ENCODE measurements at regions not wholly inside any gene's neighbourhood (a gene's known extent, or its start where the extent isn't known, plus 50 kb on each side); places are given as distances from the start of the nearest gene placed in this dataset.

GRCh38 chr2:2806711-2807110, 475.6 kb upstream of the MYT1L start:
- no peaks in the 10 kb centered on the region for H3K27me3 ChIP-seq (ENCODE audit: insufficient read depth, low read length)
- H3K79me2 ChIP-seq (ENCODE audit: control insufficient read depth, insufficient read depth, low read length, unreplicated experiment): no peaks in the 10 kb centered on the region
- no peak overlapping the region for H2AFZ ChIP-seq (ENCODE audit: low read length, unreplicated experiment)
- no peak overlapping the region for H3K4me3 ChIP-seq (ENCODE audit: low read depth, low read length)
- H3K36me3 ChIP-seq (ENCODE audit: insufficient read depth, low read length): no peaks in the 10 kb centered on the region
- H3K4me1 ChIP-seq (ENCODE audit: control insufficient read depth, insufficient read depth, low read length, unreplicated experiment): no peaks in the 10 kb centered on the region
- H3K27ac ChIP-seq (ENCODE audit: low read depth, low read length): no peak overlapping the region

DNA sequence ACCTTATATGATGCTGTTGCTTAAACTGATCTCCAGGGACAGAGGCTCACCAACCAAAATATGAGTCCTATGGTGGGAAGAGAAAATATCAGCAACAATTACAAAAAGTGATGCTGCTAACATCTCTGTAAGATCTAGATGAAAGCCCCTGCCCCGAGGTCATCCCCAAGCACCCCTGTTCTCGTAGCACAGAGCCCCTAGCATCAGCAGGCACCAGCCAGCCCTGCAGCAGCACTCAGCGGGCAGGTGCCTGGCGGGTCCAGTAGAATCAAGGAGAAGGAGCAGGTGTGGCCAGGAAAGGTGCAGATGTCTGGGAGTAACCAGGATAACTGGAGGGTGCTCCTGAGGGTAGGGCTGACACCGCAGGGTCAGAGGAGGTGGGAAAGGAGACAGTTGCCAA, 474.2 kb upstream of the MYT1L start:
- H3K79me2 ChIP-seq (ENCODE audit: control insufficient read depth, insufficient read depth, low read length, unreplicated experiment): no peaks in the 10 kb centered on the region
- no peak overlapping the region for H3K4me3 ChIP-seq (ENCODE audit: low read depth, low read length)
- no peak overlapping the region for H2AFZ ChIP-seq (ENCODE audit: low read length, unreplicated experiment)
- no peaks in the 10 kb centered on the region for H3K4me1 ChIP-seq (ENCODE audit: control insufficient read depth, insufficient read depth, low read length, unreplicated experiment)
- no peaks in the 10 kb centered on the region for H3K36me3 ChIP-seq (ENCODE audit: insufficient read depth, low read length)
- no peaks in the 10 kb centered on the region for H3K27me3 ChIP-seq (ENCODE audit: insufficient read depth, low read length)
- no peak overlapping the region for H3K27ac ChIP-seq (ENCODE audit: low read depth, low read length)

- no peaks in the 10 kb centered on the region for H3K79me2 ChIP-seq (ENCODE audit: control insufficient read depth, insufficient read depth, low read length, unreplicated experiment)
- no peak overlapping the region for H3K4me3 ChIP-seq (ENCODE audit: low read depth, low read length)
- H2AFZ ChIP-seq (ENCODE audit: low read length, unreplicated experiment): no peak overlapping the region
- H3K27ac ChIP-seq (ENCODE audit: low read depth, low read length): no peak overlapping the region
- no peaks in the 10 kb centered on the region for H3K36me3 ChIP-seq (ENCODE audit: insufficient read depth, low read length)
- H3K4me1 ChIP-seq (ENCODE audit: control insufficient read depth, insufficient read depth, low read length, unreplicated experiment): no peaks in the 10 kb centered on the region
- H3K27me3 ChIP-seq (ENCODE audit: insufficient read depth, low read length): no peaks in the 10 kb centered on the region
Measured at GRCh38 chr2:2804528-2804927, 473.5 kb upstream of the MYT1L start.

- H3K27me3 ChIP-seq (ENCODE audit: insufficient read depth, low read length): no peaks in the 10 kb centered on the region
- H3K4me1 ChIP-seq (ENCODE audit: control insufficient read depth, insufficient read depth, low read length, unreplicated experiment): no peaks in the 10 kb centered on the region
- H3K27ac ChIP-seq (ENCODE audit: low read depth, low read length): no peak overlapping the region
- H3K36me3 ChIP-seq (ENCODE audit: insufficient read depth, low read length): no peaks in the 10 kb centered on the region
- no peak overlapping the region for H3K4me3 ChIP-seq (ENCODE audit: low read depth, low read length)
- no peaks in the 10 kb centered on the region for H3K79me2 ChIP-seq (ENCODE audit: control insufficient read depth, insufficient read depth, low read length, unreplicated experiment)
- no peak overlapping the region for H2AFZ ChIP-seq (ENCODE audit: low read length, unreplicated experiment)
Measured at GRCh38 chr2:2801458-2801857, 470.4 kb upstream of the MYT1L start.

GRCh38 chr2:2800697-2801096, 469.6 kb upstream of the MYT1L start:
- no peak overlapping the region for H2AFZ ChIP-seq (ENCODE audit: low read length, unreplicated experiment)
- H3K4me3 ChIP-seq (ENCODE audit: low read depth, low read length): no peak overlapping the region
- H3K27ac ChIP-seq (ENCODE audit: low read depth, low read length): no peak overlapping the region

GRCh38 chr2:2800001-2800400, 468.9 kb upstream of the MYT1L start:
- no peaks in the 10 kb centered on the region for H3K27me3 ChIP-seq (ENCODE audit: insufficient read depth, low read length)

More at GRCh38 chr2:2800697-2801096, 469.6 kb upstream of the MYT1L start:
- H3K4me1 ChIP-seq (ENCODE audit: control insufficient read depth, insufficient read depth, low read length, unreplicated experiment): no peaks in the 10 kb centered on the region
- H3K27me3 ChIP-seq (ENCODE audit: insufficient read depth, low read length): no peaks in the 10 kb centered on the region
- H3K36me3 ChIP-seq (ENCODE audit: insufficient read depth, low read length): no peaks in the 10 kb centered on the region
- H3K79me2 ChIP-seq (ENCODE audit: control insufficient read depth, insufficient read depth, low read length, unreplicated experiment): no peaks in the 10 kb centered on the region

GRCh38 chr2:2799151-2799697, 468.1 kb upstream of the MYT1L start:
- Histone ChIP-seq H3K27ac (ENCODE audit: low read depth, low read length) (no peak overlapping the region), H2AFZ (ENCODE audit: low read length, unreplicated experiment) (no peak overlapping the region), H3K79me2 (ENCODE audit: control insufficient read depth, insufficient read depth, low read length, unreplicated experiment) (no peaks in the 10 kb centered on the region), H3K4me3 (ENCODE audit: low read depth, low read length) (no peak overlapping the region), H3K27me3 (ENCODE audit: insufficient read depth, low read length) (no peaks in the 10 kb centered on the region), H3K4me1 (ENCODE audit: control insufficient read depth, insufficient read depth, low read length, unreplicated experiment) (no peaks in the 10 kb centered on the region), H3K36me3 (ENCODE audit: insufficient read depth, low read length) (no peaks in the 10 kb centered on the region)

More at GRCh38 chr2:2800001-2800400, 468.9 kb upstream of the MYT1L start:
- Histone ChIP-seq H3K36me3 (ENCODE audit: insufficient read depth, low read length) (no peaks in the 10 kb centered on the region), H3K4me1 (ENCODE audit: control insufficient read depth, insufficient read depth, low read length, unreplicated experiment) (no peaks in the 10 kb centered on the region), H2AFZ (ENCODE audit: low read length, unreplicated experiment) (no peak overlapping the region), H3K4me3 (ENCODE audit: low read depth, low read length) (no peak overlapping the region), H3K79me2 (ENCODE audit: control insufficient read depth, insufficient read depth, low read length, unreplicated experiment) (no peaks in the 10 kb centered on the region), H3K27ac (ENCODE audit: low read depth, low read length) (no peak overlapping the region)

DNA sequence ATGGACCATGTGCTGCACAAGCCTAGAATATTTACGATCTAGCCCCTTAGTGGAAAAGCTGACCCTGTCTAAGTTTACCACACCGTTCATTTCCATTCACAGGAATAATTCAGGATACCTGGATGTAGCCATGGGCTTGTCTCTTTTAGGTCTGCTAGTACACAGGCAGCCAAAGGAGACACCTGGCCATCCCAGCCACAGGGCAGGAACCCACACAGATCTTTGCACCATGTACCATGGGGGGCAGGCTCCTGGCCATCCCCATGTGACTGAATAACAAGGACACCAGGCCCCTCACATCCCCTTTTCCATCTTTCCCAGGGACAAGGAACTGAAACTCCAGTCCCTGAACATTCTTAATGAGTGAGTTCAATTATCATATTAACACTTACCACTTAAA, 467.3 kb upstream of the MYT1L start:
- Histone ChIP-seq H3K4me1 (ENCODE audit: control insufficient read depth, insufficient read depth, low read length, unreplicated experiment) (no peaks in the 10 kb centered on the region), H3K4me3 (ENCODE audit: low read depth, low read length) (no peak overlapping the region), H3K36me3 (ENCODE audit: insufficient read depth, low read length) (no peaks in the 10 kb centered on the region), H3K27me3 (ENCODE audit: insufficient read depth, low read length) (no peaks in the 10 kb centered on the region), H3K27ac (ENCODE audit: low read depth, low read length) (no peak overlapping the region), H3K79me2 (ENCODE audit: control insufficient read depth, insufficient read depth, low read length, unreplicated experiment) (no peaks in the 10 kb centered on the region), H2AFZ (ENCODE audit: low read length, unreplicated experiment) (no peak overlapping the region)

DNA sequence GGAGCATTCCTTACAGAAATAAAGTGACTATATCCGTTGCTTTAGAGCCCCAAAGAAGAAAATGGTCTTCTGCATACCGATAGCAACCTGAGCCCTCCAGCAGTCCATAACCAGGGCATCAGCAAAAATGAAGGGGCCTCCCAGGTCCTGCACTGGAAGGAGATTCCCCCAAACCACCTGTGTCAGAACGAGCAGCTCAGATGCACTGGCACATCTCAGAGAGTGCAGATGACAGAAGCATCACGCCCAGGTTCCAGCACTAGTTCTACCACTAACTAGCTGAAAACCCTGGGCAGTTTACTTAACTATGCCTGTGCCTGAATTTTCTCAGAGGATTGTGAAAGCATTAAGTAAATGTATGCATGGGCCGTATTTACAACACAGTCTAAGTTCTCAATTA, 466.7 kb upstream of the MYT1L start:
- no peak overlapping the region for H2AFZ ChIP-seq (ENCODE audit: low read length, unreplicated experiment)
- H3K27ac ChIP-seq (ENCODE audit: low read depth, low read length): no peak overlapping the region
- no peaks in the 10 kb centered on the region for H3K27me3 ChIP-seq (ENCODE audit: insufficient read depth, low read length)
- H3K36me3 ChIP-seq (ENCODE audit: insufficient read depth, low read length): no peaks in the 10 kb centered on the region
- H3K4me3 ChIP-seq (ENCODE audit: low read depth, low read length): no peak overlapping the region
- no peaks in the 10 kb centered on the region for H3K79me2 ChIP-seq (ENCODE audit: control insufficient read depth, insufficient read depth, low read length, unreplicated experiment)
- H3K4me1 ChIP-seq (ENCODE audit: control insufficient read depth, insufficient read depth, low read length, unreplicated experiment): no peaks in the 10 kb centered on the region

DNA sequence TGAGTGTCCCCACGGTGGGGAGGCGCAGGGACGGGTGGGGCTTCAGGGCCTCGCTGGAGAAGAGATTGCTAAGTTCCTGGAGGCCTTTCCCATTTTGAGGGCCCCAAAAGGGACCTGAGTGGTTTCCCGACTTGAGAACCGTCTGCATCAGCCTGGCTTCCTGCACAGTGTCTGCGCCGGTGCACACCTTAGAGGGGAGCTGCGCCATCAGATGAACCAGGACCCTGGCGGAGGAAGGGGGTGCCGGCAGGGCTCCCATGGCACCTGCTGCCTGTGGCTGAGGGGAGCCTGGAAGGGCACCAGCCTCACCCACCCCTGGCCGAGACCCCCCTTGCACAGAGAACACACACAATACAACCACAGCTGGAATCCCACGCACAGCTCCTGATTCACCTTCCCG, 465.1 kb upstream of the MYT1L start:
- no peak overlapping the region for H3K27ac ChIP-seq (ENCODE audit: low read depth, low read length)
- H3K27me3 ChIP-seq (ENCODE audit: insufficient read depth, low read length): no peaks in the 10 kb centered on the region
- no peak overlapping the region for H2AFZ ChIP-seq (ENCODE audit: low read length, unreplicated experiment)
- no peaks in the 10 kb centered on the region for H3K79me2 ChIP-seq (ENCODE audit: control insufficient read depth, insufficient read depth, low read length, unreplicated experiment)
- H3K4me3 ChIP-seq (ENCODE audit: low read depth, low read length): no peak overlapping the region
- no peaks in the 10 kb centered on the region for H3K36me3 ChIP-seq (ENCODE audit: insufficient read depth, low read length)
- H3K4me1 ChIP-seq (ENCODE audit: control insufficient read depth, insufficient read depth, low read length, unreplicated experiment): no peaks in the 10 kb centered on the region

DNA sequence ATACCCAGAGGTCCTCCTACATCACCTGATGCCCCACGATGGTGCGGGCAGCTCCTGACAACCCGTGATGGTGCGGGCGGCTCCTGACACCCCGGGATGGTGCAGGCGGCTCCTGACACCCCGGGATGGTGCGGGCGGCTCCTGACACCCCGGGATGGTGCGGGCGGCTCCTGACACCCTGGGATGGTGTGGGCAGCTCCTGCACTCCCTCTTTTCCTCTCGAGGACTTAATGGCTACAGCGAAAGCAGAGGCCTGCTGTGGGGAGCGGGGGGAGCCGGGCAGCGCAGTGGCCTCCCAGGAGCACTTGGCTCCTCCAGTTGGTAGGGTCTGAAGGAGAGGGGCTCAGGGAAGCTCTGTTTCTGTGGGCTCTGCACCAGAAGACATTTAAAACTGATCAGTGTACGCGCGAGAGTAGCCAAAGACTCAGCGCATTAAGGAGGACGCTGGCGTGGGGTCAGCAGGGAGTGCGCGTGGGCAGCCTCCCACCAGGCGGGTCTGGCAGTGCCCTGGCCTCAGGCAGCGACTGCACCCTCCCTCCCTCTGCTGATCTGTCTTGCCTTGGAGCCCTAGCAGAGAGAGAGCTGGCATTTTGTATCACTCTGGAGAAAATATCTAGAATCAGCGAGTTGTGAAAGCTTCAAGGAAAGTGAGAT, 464.5 kb upstream of the MYT1L start:
- no peaks in the 10 kb centered on the region for H3K4me1 ChIP-seq (ENCODE audit: control insufficient read depth, insufficient read depth, low read length, unreplicated experiment)
- no peak overlapping the region for H2AFZ ChIP-seq (ENCODE audit: low read length, unreplicated experiment)
- H3K36me3 ChIP-seq (ENCODE audit: insufficient read depth, low read length): no peaks in the 10 kb centered on the region
- H3K4me3 ChIP-seq (ENCODE audit: low read depth, low read length): no peak overlapping the region
- no peaks in the 10 kb centered on the region for H3K27me3 ChIP-seq (ENCODE audit: insufficient read depth, low read length)
- H3K27ac ChIP-seq (ENCODE audit: low read depth, low read length): no peak overlapping the region
- no peaks in the 10 kb centered on the region for H3K79me2 ChIP-seq (ENCODE audit: control insufficient read depth, insufficient read depth, low read length, unreplicated experiment)
